Hematopoietic multipotent progenitor cell treated with erythropoietin and hydrocortisone succinate and interleukin-3 and kit ligand, for 4 days (in vitro differentiated cells): ENCODE measurements at regions not wholly inside any gene's neighbourhood (a gene's known extent, or its start where the extent isn't known, plus 50 kb on each side); places are given as distances from the start of the nearest gene placed in this dataset.
"Not testable (repeated sequence)": the region's sequence is repeated elsewhere in the genome, so short reads cannot be mapped to it uniquely, and the experiment has no call there.

ENCODE experiments used
- DNase-seq: peaks from one replicate; pipeline ENCODE4 v3.0.0-alpha.2; 2015

GRCh38 chr7:68684996-68685395, 913.3 kb upstream of the AUTS2 start:
- no peak for DNase-seq

GRCh38 chr7:68688416-68689086, 909.7 kb upstream of the AUTS2 start:
- DNase-seq, result no peak

GRCh38 chr7:68689087-68689433, 909.2 kb upstream of the AUTS2 start:
- no peak for DNase-seq

- DNase-seq, result no peak
Observed at GRCh38 chr7:68691261-68692216, 906.7 kb upstream of the AUTS2 start.

- DNase-seq, result no peak
Observed at GRCh38 chr7:68692511-68692910, 905.8 kb upstream of the AUTS2 start.

- no peak for DNase-seq
Observed at GRCh38 chr7:68694656-68695055, 903.6 kb upstream of the AUTS2 start.

GRCh38 chr7:68697796-68698280, 900.4 kb upstream of the AUTS2 start:
- DNase-seq, result no peak

GRCh38 chr7:68699090-68699711, 899.1 kb upstream of the AUTS2 start:
- no peak for DNase-seq

GRCh38 chr7:68700414-68700813, 897.9 kb upstream of the AUTS2 start:
- no peak for DNase-seq

- no peak for DNase-seq
Observed at GRCh38 chr7:68706291-68706690, 892.0 kb upstream of the AUTS2 start.

- no peak for DNase-seq
Observed at GRCh38 chr7:68707159-68707558, 891.1 kb upstream of the AUTS2 start.

- DNase-seq, result no peak
Observed at GRCh38 chr7:68707958-68708357, 890.3 kb upstream of the AUTS2 start.

- no peak for DNase-seq
Observed at GRCh38 chr7:68712956-68713495, 885.2 kb upstream of the AUTS2 start.

GRCh38 chr7:68714135-68714534, 884.1 kb upstream of the AUTS2 start:
- DNase-seq, result not testable (repeated sequence)

- DNase-seq, result no peak
Observed at GRCh38 chr7:68715907-68716306, 882.4 kb upstream of the AUTS2 start.

- DNase-seq, result no peak
Observed at GRCh38 chr7:68717176-68717575, 881.1 kb upstream of the AUTS2 start.

- DNase-seq, result no peak
Observed at GRCh38 chr7:68718097-68718551, 880.2 kb upstream of the AUTS2 start.

GRCh38 chr7:68720697-68721096, 877.6 kb upstream of the AUTS2 start:
- DNase-seq, result peak; percentile 1

- no peak for DNase-seq
Observed at GRCh38 chr7:68722044-68722443, 876.2 kb upstream of the AUTS2 start.

- DNase-seq, result no peak
Observed at GRCh38 chr7:68724965-68725364, 873.3 kb upstream of the AUTS2 start.

GRCh38 chr7:68725843-68726785, 872.2 kb upstream of the AUTS2 start:
- DNase-seq, result no peak

GRCh38 chr7:68728720-68729119, 869.6 kb upstream of the AUTS2 start:
- not testable (repeated sequence) for DNase-seq
